ENCODE measurements at regions not wholly inside any gene's neighbourhood (a gene's known extent, or its start where the extent isn't known, plus 50 kb on each side); places are given as distances from the start of the nearest gene placed in this dataset.

DNA sequence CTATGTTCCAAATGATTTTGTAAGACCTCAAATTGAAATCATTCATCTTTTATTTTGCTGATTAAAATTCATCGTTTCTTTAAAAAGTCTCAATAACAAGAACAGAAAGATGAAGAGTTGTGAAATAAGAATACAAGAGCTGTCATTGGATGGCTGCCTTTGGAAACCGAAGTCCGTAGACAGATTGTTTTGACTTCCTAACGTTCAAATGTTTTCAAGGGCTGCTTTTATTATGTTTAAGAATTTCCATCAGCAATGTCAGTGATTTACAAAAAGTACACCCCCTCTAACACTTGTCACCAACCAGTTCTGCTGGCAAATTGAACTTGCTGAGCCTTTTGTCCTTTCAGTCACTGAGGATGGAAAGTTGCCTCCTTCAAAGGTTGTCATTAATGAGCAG is 89.6 kb downstream of the KCNE4 start:
- intact Hi-C loops (cut with micrococcal nuclease) = no loop called here
- H3K36me3 ChIP-seq = no peaks in the 10 kb centered on the region
- no peaks in the 10 kb centered on the region for H3K9me3 ChIP-seq (replicated peaks)
- TF ChIP-seq, protein P1, sequence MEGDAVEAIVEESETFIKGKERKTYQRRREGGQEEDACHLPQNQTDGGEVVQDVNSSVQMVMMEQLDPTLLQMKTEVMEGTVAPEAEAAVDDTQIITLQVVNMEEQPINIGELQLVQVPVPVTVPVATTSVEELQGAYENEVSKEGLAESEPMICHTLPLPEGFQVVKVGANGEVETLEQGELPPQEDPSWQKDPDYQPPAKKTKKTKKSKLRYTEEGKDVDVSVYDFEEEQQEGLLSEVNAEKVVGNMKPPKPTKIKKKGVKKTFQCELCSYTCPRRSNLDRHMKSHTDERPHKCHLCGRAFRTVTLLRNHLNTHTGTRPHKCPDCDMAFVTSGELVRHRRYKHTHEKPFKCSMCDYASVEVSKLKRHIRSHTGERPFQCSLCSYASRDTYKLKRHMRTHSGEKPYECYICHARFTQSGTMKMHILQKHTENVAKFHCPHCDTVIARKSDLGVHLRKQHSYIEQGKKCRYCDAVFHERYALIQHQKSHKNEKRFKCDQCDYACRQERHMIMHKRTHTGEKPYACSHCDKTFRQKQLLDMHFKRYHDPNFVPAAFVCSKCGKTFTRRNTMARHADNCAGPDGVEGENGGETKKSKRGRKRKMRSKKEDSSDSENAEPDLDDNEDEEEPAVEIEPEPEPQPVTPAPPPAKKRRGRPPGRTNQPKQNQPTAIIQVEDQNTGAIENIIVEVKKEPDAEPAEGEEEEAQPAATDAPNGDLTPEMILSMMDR (IDR thresholded peaks at IDR 0.05; ENCODE audit: borderline replicate concordance) = no peak
- H3K4me1 ChIP-seq = no peaks in the 10 kb centered on the region
- DNase-seq = no peak
- H3K27me3 ChIP-seq (ENCODE audit: low read depth) = no peaks in the 10 kb centered on the region
- H3K4me3 ChIP-seq = no peak overlapping the region
- no peak overlapping the region for H3K27ac ChIP-seq (replicated peaks)

GRCh38 chr2:223142118-223142517 is 90.1 kb downstream of the KCNE4 start:
- Histone ChIP-seq H3K4me3 (no peak overlapping the region), H3K27ac (replicated peaks) (no peak overlapping the region), H3K36me3 (no peaks in the 10 kb centered on the region), H3K4me1 (no peaks in the 10 kb centered on the region), H3K9me3 (replicated peaks) (no peaks in the 10 kb centered on the region), H3K27me3 (ENCODE audit: low read depth) (no peaks in the 10 kb centered on the region)
- TF ChIP-seq, protein P1 (IDR thresholded peaks at IDR 0.05; ENCODE audit: borderline replicate concordance) = no peak
- DNase-seq = no peak
- intact Hi-C loops (cut with micrococcal nuclease) = no loop called here

DNA sequence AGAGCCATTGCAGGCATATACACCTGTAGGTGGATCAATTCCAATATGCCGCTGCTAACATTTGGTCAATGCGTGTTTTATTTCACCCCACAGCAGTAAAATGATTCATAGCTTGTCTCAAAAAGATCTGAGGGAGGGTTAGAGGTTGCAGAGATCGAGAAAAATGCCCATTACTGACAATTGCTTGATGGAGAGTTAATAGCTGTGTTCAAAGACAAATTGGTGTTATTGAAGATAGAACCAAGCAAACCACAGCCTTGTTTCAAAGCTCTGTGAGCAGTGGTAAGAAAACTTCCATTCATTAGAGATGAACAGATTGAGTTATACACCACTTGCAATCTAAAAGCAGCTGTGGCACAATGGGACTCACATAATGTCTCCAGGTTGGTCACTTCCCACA is 95.4 kb downstream of the KCNE4 start:
- Histone ChIP-seq H3K27me3 (ENCODE audit: low read depth) (no peaks in the 10 kb centered on the region), H3K9me3 (replicated peaks) (peaks cover 7% of the 10 kb centered on the region)
- intact Hi-C loops (cut with micrococcal nuclease) = no loop called here

GRCh38 chr2:223148516-223148915 is 96.5 kb downstream of the KCNE4 start:
- Histone ChIP-seq H3K36me3 (no peaks in the 10 kb centered on the region), H3K27ac (replicated peaks) (no peak overlapping the region), H3K4me3 (no peak overlapping the region), H3K9me3 (replicated peaks) (peaks cover 7% of the 10 kb centered on the region), H3K4me1 (no peaks in the 10 kb centered on the region), H3K27me3 (ENCODE audit: low read depth) (no peaks in the 10 kb centered on the region)
- TF ChIP-seq, protein P1 (IDR thresholded peaks at IDR 0.05; ENCODE audit: borderline replicate concordance) = no peak
- intact Hi-C loops (cut with micrococcal nuclease) = no loop called here
- no peak for DNase-seq

More for the DNA sequence above, 95.4 kb downstream of the KCNE4 start:
- Histone ChIP-seq H3K4me3 (no peak overlapping the region), H3K4me1 (no peaks in the 10 kb centered on the region), H3K27ac (replicated peaks) (no peak overlapping the region), H3K36me3 (no peaks in the 10 kb centered on the region)
- no peak for DNase-seq
- TF ChIP-seq, protein P1 (IDR thresholded peaks at IDR 0.05; ENCODE audit: borderline replicate concordance) = no peak

GRCh38 chr2:223155956-223156355 is 104.0 kb downstream of the KCNE4 start:
- DNase-seq = no peak
- intact Hi-C loops (cut with micrococcal nuclease) = no loop called here
- TF ChIP-seq, protein P1 (IDR thresholded peaks at IDR 0.05; ENCODE audit: borderline replicate concordance) = no peak
- Histone ChIP-seq H3K9me3 (replicated peaks) (no peaks in the 10 kb centered on the region), H3K4me1 (no peaks in the 10 kb centered on the region), H3K27me3 (ENCODE audit: low read depth) (no peaks in the 10 kb centered on the region), H3K36me3 (no peaks in the 10 kb centered on the region), H3K27ac (replicated peaks) (no peak overlapping the region), H3K4me3 (no peak overlapping the region)
